GM20000 (cell line): ENCODE measurements at regions not wholly inside any gene's neighbourhood (a gene's known extent, or its start where the extent isn't known, plus 50 kb on each side); places are given as distances from the start of the nearest gene placed in this dataset.
"Not testable (repeated sequence)": the region's sequence is repeated elsewhere in the genome, so short reads cannot be mapped to it uniquely, and the experiment has no call there.

Experiments used
- DNase-seq: peaks from one replicate; pipeline ENCODE4 v3.0.0; 2012; ENCODE audit warnings: low spot score
- TF ChIP-seq, protein P1 (sequence below): IDR thresholded peaks from 2 replicates; pipeline ENCODE4 v1.5.1; 2012; ENCODE audit warnings: mild to moderate bottlenecking, control low read depth; ENCODE audit errors: extremely low read depth, missing control alignments

DNA sequence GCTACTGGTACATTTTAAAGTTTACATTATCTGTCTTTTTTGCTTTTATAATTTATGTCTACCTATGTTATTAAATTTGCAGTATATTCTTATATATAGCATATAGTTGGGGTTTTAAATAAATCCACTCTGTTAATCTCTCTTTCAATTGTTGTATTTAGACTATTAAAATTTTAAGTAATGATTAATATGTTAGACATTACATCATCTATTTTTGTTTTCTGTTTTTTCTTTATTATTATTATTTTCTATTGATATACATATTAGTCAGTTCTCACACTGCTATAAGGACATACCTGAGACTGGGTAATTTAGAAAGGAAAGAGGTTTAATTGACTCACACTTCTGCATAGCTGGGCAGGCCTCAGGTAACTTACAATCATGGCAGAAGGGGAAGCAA lies 1338.2 kb upstream of the GJE1 start:
- DNase-seq, result no peak
- TF ChIP-seq, protein P1, sequence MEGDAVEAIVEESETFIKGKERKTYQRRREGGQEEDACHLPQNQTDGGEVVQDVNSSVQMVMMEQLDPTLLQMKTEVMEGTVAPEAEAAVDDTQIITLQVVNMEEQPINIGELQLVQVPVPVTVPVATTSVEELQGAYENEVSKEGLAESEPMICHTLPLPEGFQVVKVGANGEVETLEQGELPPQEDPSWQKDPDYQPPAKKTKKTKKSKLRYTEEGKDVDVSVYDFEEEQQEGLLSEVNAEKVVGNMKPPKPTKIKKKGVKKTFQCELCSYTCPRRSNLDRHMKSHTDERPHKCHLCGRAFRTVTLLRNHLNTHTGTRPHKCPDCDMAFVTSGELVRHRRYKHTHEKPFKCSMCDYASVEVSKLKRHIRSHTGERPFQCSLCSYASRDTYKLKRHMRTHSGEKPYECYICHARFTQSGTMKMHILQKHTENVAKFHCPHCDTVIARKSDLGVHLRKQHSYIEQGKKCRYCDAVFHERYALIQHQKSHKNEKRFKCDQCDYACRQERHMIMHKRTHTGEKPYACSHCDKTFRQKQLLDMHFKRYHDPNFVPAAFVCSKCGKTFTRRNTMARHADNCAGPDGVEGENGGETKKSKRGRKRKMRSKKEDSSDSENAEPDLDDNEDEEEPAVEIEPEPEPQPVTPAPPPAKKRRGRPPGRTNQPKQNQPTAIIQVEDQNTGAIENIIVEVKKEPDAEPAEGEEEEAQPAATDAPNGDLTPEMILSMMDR, result no peak

DNA sequence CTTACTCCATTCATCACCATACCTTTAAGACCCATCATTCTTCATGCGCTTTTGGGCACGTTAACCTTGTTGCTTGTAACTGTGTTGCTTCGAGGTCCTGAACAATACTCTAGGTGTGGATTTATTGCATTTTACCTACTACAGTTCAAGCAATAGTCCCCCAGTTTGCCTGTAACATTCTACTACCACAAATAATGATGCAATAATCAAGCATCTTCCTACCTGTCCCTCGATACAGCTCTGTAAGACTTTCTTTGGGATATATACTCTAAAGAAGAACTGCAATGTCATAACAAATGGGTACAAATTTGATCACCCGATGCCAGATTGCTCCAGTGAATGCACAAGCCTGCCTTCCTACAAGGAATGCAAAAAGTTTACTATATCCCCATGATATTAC lies 1342.6 kb upstream of the GJE1 start:
- TF ChIP-seq, protein P1, result no peak
- no peak for DNase-seq

DNA sequence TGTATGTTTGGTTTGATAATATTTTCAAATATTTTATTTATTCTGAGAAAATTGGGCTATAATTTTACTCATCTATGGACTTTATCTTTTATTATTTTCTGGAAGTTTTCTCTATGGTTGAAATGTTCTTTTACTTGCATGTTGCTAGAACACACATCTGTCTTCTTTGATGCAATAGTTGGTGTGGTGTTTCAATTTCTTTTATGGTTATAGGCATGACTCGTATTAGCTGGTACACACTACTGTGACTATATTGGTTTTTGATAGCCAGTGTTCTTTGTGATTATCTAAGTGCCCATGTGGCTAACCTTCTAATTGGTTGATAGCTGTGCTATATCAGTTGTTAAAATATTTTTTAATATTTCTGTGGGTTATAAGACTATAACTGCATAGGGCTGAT lies 1343.3 kb upstream of the GJE1 start:
- TF ChIP-seq, protein P1, result no peak
- DNase-seq, result no peak

DNA sequence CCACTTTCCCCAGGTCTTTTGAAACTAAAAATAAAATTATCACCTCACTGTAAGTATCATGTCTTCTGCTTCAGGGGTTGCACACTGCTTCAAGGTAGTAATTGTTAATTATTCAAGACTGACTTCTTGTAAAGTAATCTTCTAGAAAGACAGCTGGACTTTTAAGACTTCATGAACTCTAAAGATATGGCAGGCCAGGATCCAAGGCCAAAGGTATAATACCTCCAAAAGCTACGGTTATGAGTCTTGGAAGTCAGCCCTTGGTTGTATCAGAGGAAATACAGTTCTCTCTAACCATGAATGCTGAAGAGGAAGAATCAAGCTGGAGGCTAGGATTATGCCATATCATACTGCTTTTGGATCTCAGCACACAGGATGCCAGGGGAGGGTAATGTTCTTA lies 1346.8 kb upstream of the GJE1 start:
- DNase-seq, result no peak

DNA sequence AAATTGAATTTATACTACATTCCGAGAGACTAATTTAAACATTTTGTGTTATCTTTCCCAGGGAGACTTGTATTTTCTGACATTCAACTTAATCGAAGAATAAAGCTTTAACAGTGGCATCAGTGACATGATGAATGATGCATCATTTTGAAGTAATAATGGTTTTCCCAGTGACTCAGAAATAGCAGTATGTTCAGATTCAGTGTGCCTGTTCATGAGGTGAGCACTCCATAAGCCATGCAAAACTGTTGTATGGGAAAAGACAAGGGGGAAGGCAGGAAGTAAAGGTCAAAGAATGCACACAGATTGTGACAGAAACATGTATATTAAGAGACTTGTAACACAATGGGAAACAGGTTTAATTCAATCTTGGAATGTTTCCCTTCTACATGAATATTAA lies 1348.2 kb upstream of the GJE1 start:
- no peak for DNase-seq
- TF ChIP-seq, protein P1, result no peak

More for the DNA sequence above, 1346.8 kb upstream of the GJE1 start:
- TF ChIP-seq, protein P1, result no peak

DNA sequence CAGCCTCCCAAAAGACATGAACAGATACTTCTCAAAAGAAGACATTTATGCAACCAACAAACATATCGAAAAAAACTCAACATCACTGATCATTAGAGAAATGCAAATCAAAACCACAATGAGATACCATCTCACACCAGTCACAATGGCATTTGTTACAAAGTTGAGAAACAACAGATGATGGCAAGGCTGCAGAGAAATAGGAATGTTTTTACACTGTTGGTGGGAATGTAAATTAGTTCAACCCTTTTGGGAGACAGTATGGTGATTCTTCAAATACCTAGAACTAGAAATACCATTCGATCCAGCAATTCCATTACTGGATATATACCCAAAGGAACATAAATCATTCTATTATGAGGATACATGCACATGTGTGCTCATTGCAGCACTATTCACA lies 1349.2 kb upstream of the GJE1 start:
- not testable (repeated sequence) for DNase-seq

DNA sequence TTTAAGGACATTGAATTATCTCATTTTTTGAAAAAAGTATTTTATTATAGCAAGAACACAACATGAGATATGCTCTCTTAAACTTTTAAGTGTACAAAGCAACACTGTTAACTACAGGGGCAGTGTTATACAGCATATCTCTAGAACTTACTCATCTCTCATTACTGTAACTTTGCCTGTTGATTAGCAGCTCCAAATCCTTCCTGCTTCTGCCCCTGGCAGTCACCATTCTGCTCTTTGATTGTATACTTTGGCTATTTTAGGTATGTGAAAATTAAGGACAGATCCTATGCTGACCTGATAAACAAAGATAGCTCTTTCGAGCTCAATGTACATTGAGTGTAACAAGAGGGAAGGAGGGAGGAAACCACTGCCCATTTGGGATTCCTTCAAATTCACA lies 1349.8 kb upstream of the GJE1 start:
- TF ChIP-seq, protein P1, result no peak
- DNase-seq, result no peak

DNA sequence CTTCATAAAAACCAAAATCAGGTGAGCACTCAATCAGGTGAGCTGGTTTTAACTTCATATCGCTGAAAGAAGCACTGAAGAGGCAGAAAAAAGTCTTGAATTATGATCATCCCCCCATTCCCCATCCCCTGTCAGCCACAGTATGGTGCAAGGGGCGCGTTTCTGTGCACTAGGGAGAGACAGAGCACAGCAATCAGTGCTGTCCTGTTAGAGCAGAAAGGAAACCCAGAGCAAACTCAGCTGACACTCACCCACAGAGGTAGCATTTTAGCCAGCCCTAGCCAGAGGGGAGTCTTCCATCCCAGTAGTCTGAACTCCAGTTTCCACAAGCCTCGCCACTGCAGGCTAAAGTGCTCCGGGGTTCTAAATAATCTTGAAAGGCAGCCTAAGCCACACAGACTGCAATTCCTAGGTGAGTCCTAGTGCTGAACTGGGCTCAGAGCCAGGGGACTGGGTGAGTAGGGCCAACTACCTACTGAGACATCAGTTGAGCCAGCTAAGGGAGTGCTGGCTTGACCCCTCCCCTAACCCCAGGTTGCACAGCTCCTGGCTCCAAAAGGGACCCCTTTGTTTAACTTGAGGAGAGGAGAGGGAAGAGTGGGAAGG lies 1352.6 kb upstream of the GJE1 start:
- TF ChIP-seq, protein P1, result no peak

More for the DNA sequence above, 1352.6 kb upstream of the GJE1 start:
- DNase-seq, result no peak
